ENCODE measurements at regions not wholly inside any gene's neighbourhood (a gene's known extent, or its start where the extent isn't known, plus 50 kb on each side); places are given as distances from the start of the nearest gene placed in this dataset.

DNA sequence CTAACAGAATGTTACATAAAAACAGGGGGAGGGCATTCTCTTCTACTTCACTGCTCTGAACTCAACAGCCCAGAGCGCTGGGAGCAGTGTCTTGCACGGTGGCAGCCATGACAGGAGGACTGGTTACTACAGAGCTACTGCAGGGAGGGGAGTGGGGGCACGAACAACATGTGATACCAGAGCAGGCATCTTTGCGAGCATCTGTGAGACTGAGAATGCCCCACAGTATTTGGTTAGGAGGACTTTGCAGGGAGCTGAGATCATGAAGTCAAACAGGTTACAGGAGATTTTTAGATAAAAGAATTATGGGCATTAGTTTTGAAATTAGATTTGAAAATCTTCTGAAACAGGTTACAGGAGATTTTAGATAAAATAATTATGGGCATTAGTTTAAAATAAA is 58.8 kb upstream of the GOLGA8B start:
- H3K79me2 ChIP-seq (ENCODE audit: insufficient read depth, low read length) = no peaks in the 10 kb centered on the region
- POLR2A ChIA-PET = no interaction called here
- no peak for ATAC-seq

More for the DNA sequence above, 58.8 kb upstream of the GOLGA8B start:
- Histone ChIP-seq H3K36me3 (replicated peaks in 1 of 2; ENCODE audit: control insufficient read depth in 1 of 2, insufficient read depth in 2 of 2, low read length in 2 of 2) (no peaks in the 10 kb centered on the region), H3K9ac (ENCODE audit: insufficient read depth, low read depth, low read length) (no peak overlapping the region), H4K20me1 (ENCODE audit: insufficient read depth, low read length) (no peaks in the 10 kb centered on the region), H3K4me3 (replicated peaks in 1 of 3; ENCODE audit: insufficient read depth in 1 of 3, low read depth in 2 of 3, low read length in 3 of 3) (no peak overlapping the region), H3K4me2 (ENCODE audit: low read depth, low read length) (no peak overlapping the region), H2AFZ (ENCODE audit: low read length) (no peak overlapping the region), H3K9me3 (ENCODE audit: low read length) (no peaks in the 10 kb centered on the region), H3K27ac (ENCODE audit: extremely low read length, insufficient read depth, low read length) (no peak overlapping the region), H3K4me1 (ENCODE audit: insufficient read depth, low read length) (no peaks in the 10 kb centered on the region), H3K27me3 (ENCODE audit: control insufficient read depth in 1 of 2, insufficient read depth in 2 of 2, low read length in 2 of 2) (peaks cover 0 to 4% of the 10 kb centered on the region in 2 experiments; a peak in 1 of 5 replicates)
- CTCF ChIA-PET (ENCODE audit: low intra/inter-chr PET ratio, low total read pairs) = no interaction called here
- TF ChIP-seq, protein P1, sequence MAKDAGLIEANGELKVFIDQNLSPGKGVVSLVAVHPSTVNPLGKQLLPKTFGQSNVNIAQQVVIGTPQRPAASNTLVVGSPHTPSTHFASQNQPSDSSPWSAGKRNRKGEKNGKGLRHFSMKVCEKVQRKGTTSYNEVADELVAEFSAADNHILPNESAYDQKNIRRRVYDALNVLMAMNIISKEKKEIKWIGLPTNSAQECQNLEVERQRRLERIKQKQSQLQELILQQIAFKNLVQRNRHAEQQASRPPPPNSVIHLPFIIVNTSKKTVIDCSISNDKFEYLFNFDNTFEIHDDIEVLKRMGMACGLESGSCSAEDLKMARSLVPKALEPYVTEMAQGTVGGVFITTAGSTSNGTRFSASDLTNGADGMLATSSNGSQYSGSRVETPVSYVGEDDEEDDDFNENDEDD (CRISPR knock-in tag; IDR thresholded peaks at IDR 0.05; ENCODE audit: borderline replicate concordance) = no peak
- TF ChIP-seq, protein P2, sequence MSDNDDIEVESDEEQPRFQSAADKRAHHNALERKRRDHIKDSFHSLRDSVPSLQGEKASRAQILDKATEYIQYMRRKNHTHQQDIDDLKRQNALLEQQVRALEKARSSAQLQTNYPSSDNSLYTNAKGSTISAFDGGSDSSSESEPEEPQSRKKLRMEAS (IDR thresholded peaks at IDR 0.05) = no peak
- no peak for TF ChIP-seq ZNF333 (CRISPR knock-in tag; IDR thresholded peaks at IDR 0.05; ENCODE audit: borderline replicate concordance)
- TF ChIP-seq, protein P3, sequence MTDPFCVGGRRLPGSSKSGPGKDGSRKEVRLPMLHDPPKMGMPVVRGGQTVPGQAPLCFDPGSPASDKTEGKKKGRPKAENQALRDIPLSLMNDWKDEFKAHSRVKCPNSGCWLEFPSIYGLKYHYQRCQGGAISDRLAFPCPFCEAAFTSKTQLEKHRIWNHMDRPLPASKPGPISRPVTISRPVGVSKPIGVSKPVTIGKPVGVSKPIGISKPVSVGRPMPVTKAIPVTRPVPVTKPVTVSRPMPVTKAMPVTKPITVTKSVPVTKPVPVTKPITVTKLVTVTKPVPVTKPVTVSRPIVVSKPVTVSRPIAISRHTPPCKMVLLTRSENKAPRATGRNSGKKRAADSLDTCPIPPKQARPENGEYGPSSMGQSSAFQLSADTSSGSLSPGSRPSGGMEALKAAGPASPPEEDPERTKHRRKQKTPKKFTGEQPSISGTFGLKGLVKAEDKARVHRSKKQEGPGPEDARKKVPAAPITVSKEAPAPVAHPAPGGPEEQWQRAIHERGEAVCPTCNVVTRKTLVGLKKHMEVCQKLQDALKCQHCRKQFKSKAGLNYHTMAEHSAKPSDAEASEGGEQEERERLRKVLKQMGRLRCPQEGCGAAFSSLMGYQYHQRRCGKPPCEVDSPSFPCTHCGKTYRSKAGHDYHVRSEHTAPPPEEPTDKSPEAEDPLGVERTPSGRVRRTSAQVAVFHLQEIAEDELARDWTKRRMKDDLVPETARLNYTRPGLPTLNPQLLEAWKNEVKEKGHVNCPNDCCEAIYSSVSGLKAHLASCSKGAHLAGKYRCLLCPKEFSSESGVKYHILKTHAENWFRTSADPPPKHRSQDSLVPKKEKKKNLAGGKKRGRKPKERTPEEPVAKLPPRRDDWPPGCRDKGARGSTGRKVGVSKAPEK (CRISPR knock-in tag; IDR thresholded peaks at IDR 0.05; ENCODE audit: borderline replicate concordance) = no peak
- no peak for DNase-seq (ENCODE audit: low spot score)
- WGBS (ENCODE audit: low lambda C conversion rate) = 58% methylated on average over 4 of the region's 4 CpGs
- in situ Hi-C loops (cut with HindIII; ENCODE audit: extremely low pct_ligation_motif_present, low pct_unique_long_range_greater_than_20kb) = no loop called here
- BruUV-seq (replicated peaks) = no TSS peak
- no peak for FAIRE-seq
- intact Hi-C loops (cut with micrococcal nuclease; ENCODE audit: unreplicated experiment) = no loop called here
